GM21619 (cell line): ENCODE measurements at regions not wholly inside any gene's neighbourhood (a gene's known extent, or its start where the extent isn't known, plus 50 kb on each side); places are given as distances from the start of the nearest gene placed in this dataset.
"Not testable (repeated sequence)": the region's sequence is repeated elsewhere in the genome, so short reads cannot be mapped to it uniquely, and the experiment has no call there.

Experiments
- ATAC-seq: cut with Tn5 transposase; IDR thresholded peaks from one replicate; pipeline ENCODE4 v1.9.1; 2021; ENCODE audit not compliant: unreplicated experiment

- not testable (repeated sequence) for ATAC-seq
These were observed 1602.9 kb upstream of the PCDH7 start for GRCh38 chr4:29117231-29117722.

DNA sequence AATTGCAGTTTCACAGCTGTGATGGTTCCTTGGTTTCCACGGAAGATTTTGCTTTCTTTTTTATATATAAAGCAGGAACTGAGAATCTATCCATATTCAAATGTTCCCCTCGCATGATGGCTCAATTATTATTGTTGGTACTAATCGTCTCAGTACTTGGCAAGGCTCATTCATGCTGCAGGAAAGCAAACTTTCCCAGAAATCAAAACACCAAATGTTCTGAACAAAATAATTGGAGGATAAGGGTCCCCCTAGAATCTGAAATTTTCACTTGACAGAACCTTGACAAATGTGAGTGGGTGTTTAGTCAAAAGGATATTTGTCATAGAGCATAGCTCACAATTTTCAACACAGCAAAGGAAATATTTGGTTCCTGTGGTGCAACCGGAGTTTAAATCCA is 1598.6 kb upstream of the PCDH7 start:
- no peak for ATAC-seq

DNA sequence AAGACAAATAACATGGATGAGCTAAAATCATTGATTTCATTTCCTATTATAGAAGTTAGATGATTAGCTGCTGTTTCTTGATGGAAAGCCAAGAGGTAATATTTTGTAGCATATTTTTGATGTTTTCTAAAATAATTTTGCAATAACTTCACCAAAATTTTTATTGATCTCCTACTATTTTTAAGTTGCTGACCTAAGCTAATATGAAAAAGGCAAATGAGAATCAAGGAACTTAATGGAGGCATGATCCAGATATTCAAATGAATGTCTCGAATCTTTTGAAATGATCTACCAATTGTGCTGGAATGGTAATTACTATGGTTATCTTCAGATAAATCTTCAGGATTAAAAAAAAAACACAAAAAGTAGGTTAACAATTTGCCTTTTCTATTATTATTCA is 1591.4 kb upstream of the PCDH7 start:
- ATAC-seq = no peak

DNA sequence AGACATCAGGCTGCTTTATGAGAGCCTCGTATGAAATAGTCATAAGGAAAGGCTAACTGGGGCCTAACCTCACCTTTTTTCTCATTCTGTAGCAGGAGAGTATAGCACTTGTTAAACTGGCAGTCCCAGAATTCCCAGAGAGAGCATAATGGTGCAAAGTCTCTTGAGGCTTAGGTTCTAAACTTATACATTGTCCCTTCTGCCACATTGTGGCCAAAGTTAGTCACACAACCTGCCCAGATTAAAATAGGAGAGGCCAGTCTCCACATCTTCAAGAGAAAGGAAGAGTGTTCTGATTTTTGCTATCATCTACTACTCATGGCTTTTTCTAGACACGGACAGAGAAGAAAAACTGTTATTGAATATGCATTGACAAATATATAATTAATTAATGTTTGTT is 1588.9 kb upstream of the PCDH7 start:
- ATAC-seq = no peak

GRCh38 chr4:29142708-29143107 is 1577.5 kb upstream of the PCDH7 start:
- ATAC-seq = no peak

- no peak for ATAC-seq
These were observed 1568.6 kb upstream of the PCDH7 start for GRCh38 chr4:29151584-29151983.

DNA sequence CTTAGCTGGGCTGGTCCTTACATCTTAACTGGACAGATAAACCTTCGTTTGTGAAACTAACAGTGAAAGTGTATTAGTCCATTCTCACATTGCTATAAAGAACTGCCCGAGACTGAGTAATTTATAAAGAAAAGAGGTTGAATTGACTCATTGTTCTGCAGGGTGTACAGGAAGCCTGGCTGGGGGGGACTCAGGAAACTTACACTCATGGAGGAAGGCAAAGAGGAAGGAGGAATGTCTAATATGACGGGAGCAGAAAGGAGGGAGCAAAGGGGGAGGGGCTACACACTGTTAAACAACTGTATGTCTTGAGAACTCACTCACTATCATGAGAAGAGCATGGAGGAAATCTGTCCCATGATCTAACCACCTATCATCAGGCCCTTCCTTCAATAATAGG is 1566.5 kb upstream of the PCDH7 start:
- no peak for ATAC-seq

GRCh38 chr4:29175291-29175690 is 1544.9 kb upstream of the PCDH7 start:
- no peak for ATAC-seq

DNA sequence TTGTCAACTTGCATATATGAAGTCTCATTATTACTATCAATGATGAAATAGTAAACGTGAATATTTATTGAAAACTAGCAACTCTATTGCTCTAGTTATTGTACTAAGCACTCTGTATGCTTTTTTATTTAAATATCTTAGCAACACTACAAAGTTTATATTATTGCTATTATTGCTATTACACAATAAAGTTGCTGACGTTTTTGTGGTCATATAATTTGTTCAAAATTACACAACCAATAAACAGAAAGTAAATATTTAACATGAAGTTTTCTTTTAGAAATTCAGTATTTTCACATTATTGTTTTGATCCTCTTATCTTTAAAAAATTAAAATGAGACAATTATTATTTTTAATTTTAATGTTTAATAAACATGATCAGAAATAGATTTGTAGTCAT is 1521.1 kb upstream of the PCDH7 start:
- ATAC-seq = no peak

DNA sequence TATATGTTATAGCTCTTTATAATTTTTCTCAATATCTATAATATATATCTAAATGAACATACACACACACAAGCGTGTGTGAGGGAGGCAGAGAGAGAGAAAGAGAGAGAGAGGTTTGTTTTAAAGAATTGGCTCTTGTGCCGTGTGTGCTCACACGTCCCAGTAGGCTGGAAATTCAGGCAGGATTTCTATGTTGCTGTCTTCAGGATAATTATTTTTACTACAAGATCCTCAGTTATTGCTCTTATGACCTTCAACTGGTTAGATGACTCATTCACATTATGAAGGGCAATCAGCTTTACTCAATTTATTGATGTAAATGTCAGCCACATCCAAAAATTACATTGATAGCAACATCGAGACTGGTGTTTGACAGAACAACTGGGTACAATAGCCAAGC is 1520.7 kb upstream of the PCDH7 start:
- ATAC-seq = no peak

- no peak for ATAC-seq
These were observed 1507.1 kb upstream of the PCDH7 start for GRCh38 chr4:29213020-29213419.

DNA sequence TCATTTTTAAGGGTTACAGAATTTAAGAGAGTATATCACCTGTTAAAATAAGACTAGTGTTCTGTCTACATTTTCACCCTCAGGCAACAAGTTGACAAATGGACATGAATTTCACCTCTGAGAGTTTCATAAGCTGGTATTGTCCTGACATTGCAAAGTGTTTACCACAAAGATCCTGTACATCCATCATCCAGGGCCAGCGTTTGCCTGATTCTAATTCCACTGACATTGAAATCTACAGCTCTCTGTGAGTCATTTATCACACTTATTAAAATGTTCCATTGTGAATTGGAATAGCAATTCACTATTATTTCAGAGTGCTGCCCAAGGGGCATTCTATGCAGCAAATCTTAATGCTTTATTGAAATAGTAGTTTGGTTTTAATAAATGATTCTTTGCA is 1499.4 kb upstream of the PCDH7 start:
- no peak for ATAC-seq

DNA sequence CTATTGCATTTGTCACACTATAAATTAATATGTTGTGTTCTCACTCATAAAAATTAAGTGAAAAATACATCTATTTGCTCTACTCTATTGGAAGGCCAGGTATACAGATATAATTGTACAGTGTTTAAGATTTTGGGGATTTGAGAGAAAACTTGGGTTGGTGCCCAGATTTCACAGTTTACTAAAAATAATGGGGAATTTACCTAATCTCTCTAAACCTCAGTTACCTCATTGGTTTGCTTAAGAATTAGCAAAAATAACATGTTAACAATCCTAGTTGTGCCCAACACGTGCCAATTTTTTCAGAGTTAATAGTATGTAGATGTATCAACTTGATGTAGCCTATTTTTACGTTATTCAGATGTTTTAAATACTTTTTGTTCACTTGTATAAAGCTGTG is 1495.3 kb upstream of the PCDH7 start:
- no peak for ATAC-seq

DNA sequence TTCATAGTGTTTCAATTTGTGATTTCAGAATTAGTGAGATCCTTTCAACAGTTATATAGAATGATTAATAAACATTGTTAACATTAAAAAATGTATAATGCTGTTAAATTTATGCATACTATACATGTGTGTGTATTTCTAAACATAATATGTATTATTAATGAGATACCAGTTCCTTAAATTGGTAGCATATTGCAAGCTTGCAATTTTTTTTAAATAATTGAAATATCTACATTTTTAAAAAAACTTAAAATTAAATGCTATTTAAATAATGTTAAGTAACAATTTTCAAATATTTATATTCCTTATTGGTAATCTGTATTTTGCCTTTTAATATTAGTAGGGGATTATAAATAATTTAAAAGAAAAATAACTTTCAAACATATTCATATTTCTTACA is 1479.5 kb upstream of the PCDH7 start:
- ATAC-seq = no peak

GRCh38 chr4:29243054-29243453 is 1477.1 kb upstream of the PCDH7 start:
- ATAC-seq = no peak

DNA sequence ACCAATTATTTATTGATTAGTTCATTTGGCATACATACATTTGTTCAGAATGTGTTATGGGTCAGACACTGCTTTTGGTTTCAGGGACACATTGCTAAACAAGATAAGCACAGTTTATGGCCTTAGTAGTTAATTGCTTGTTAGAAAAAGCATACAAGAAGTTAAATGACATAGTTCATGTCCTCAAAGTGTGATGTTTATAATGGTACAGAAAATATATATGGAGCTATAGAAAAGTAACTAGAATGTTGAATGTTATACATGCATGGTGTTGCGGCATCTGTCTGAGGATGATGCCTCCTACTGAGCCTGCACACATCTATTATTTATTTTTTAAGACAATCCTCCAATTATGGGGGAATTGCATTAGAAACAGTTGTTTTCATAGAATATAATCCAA is 1476.3 kb upstream of the PCDH7 start:
- ATAC-seq = no peak

GRCh38 chr4:29259556-29259955 is 1460.6 kb upstream of the PCDH7 start:
- no peak for ATAC-seq

GRCh38 chr4:29262986-29263385 is 1457.2 kb upstream of the PCDH7 start:
- no peak for ATAC-seq

DNA sequence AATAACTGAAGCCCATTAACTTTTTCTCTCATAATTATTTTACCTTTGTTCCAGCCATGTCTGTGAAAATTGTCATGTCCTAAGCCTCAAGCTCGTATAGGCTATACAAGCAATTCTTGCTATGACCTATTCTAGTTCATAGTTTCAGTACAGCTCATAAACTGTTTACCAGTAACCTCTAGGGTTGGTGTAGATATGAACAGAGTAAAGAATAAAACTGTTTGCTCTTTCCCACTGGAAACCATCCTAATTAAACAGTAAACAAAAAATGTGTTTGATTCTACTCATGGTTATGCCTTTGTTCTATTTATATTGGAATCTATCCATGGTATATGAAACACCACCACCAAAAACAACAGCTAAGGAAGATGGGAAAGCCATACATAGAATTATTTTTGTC is 1444.0 kb upstream of the PCDH7 start:
- ATAC-seq = no peak

DNA sequence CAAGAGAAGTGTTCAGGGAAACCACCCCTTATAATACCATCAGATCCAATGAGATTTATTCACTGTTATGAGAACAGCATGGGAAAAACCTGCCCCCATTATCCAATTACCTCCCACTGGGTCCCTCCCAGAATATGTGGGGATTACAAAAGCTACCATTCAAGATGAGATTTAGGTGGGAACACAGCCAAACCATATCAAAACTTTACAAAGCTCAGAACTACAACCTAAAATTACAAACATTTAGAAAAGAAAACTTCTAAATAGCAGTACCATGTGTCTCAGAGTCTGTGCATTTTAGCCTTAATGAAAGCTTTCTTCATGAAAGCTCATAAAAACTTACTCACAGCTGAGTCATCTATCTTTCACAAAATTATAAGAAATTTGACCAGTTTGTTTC is 1442.8 kb upstream of the PCDH7 start:
- no peak for ATAC-seq

GRCh38 chr4:29278585-29278984 is 1441.6 kb upstream of the PCDH7 start:
- ATAC-seq = no peak

DNA sequence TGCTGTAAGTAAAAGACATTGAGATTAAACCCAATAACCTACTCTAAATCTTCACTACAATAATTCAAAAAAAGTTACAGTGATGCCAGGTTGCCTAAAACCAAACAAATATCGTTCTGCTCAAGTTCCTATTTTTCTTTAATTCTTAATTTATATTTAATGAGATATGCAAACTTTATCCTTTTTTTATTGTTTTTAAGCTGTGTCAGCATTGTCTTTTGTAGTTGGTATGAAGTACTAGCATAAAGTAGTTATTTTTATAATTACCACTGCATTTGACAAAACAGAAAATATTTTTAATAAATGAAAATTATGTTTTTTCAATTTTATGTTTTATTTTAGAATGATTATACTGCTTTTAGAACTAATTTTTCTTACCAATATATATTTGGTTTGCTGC is 1431.1 kb upstream of the PCDH7 start:
- ATAC-seq = no peak

DNA sequence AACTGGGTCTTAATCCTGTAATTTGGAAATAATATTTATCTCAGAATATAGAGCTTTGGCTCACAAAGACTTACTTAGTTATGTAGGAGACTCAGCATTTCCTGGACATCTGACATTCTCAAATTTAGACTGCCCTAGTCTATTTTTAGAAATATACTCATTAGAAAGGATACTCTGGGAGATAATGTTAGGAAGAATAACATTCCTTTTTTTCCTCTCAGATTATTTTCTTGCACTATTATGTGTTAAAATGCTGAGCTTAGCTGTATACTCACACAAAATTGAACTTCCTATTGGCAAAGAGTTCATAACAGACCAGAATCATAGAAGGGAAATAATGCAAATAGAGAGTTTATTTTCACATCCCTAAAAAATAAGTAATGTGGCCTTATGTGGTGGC is 1424.9 kb upstream of the PCDH7 start:
- no peak for ATAC-seq

GRCh38 chr4:29304595-29304994 is 1415.6 kb upstream of the PCDH7 start:
- no peak for ATAC-seq
